T47D (cell line): ENCODE measurements at regions not wholly inside any gene's neighbourhood (a gene's known extent, or its start where the extent isn't known, plus 50 kb on each side); places are given as distances from the start of the nearest gene placed in this dataset.
"Not testable (repeated sequence)": the region's sequence is repeated elsewhere in the genome, so short reads cannot be mapped to it uniquely, and the experiment has no call there.

Source experiments
- DNase-seq, 2 experiments: peaks; one replicate each; pipeline versions ENCODE4 v3.0.0 to v3.0.0-alpha.2; 2011 to 2012; ENCODE audit warnings: low read depth in 1 of 2, low spot score in 1 of 2
- JUND ChIP-seq: IDR thresholded peaks from 2 replicates; pipeline ENCODE4 v1.6.1; 2012; ENCODE audit warnings: low read depth
- in situ Hi-C: cut with HindIII; loops from 2 replicates; pipeline ENCODE4 v1.10.0; 2016; ENCODE audit warnings: low sequenced_read_pairs, low pct_unique_long_range_greater_than_20kb

- DNase-seq = no peak
- in situ Hi-C loops = no loop called here
- no peak for TF ChIP-seq JUND
Observed at GRCh38 chr16:82295290-82296201, 125.5 kb upstream of the MPHOSPH6 start.

DNA sequence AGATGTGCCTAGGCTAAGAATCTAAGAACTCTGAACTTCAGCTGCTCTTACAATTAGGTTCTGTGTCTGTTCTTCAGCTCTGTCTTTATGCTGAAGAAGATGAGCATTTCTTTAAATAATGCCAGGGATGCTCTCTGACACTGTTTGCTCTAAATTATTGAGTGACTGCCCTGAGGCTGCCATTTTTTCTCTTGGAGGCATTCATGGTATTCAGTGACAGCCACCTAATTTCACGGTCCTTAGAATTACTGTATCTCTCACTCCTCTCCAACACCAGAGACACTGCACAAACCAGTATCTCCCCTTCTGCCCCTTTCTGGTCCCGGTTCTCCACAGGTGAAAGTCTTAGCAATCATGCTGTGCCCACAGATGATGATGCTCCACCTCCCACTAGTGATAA is 123.6 kb upstream of the MPHOSPH6 start:
- TF ChIP-seq JUND = no peak
- in situ Hi-C loops = no loop called here
- DNase-seq = no peak

DNA sequence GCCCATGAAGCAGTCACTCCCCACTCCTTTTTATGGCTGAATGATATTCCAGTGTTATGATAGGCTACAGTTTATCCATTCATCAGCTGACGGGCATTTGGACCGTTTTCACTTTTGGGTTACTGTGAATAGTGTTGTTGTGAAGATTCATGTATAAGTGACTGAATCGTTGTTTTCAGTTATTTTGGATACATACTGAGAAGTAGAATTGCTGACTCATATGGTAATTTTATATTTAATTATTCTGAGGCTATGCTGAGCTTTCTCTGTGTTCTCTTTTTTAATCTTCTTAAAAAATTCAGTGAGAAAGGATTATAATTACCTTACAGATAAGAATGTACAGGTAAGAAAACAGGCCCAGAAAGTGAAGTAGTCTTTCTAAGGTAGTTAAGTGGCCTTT is 117.9 kb upstream of the MPHOSPH6 start:
- TF ChIP-seq JUND = no peak
- DNase-seq = no peak
- in situ Hi-C loops = no loop called here

DNA sequence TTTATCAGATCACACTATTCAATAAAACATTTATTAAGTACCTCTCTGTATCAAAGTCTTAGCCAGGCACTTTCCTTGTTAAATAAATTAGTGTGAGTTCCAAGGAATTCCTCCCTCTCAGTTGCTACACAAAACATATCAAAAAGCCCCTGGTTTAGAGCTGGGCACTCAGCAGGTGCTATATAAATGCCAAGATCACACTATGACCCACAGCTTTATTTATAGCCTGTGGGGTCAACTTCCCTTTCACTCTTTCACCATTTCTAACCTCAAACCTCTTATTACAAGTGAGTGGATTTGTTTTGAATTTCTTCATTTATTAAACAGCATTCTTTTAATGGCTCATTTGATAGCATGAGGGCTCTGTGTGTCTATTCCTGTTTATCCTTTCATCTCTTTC is 112.6 kb upstream of the MPHOSPH6 start:
- in situ Hi-C loops = no loop called here
- no peak for DNase-seq
- TF ChIP-seq JUND = no peak

- no peak for TF ChIP-seq JUND
- in situ Hi-C loops = no loop called here
- DNase-seq = peak in 1 of 2 experiments; percentile 17
Observed at GRCh38 chr16:82281544-82281943, 111.5 kb upstream of the MPHOSPH6 start.

- no peak for DNase-seq
- in situ Hi-C loops = no loop called here
- no peak for TF ChIP-seq JUND
Observed at GRCh38 chr16:82280867-82281266, 110.8 kb upstream of the MPHOSPH6 start.

DNA sequence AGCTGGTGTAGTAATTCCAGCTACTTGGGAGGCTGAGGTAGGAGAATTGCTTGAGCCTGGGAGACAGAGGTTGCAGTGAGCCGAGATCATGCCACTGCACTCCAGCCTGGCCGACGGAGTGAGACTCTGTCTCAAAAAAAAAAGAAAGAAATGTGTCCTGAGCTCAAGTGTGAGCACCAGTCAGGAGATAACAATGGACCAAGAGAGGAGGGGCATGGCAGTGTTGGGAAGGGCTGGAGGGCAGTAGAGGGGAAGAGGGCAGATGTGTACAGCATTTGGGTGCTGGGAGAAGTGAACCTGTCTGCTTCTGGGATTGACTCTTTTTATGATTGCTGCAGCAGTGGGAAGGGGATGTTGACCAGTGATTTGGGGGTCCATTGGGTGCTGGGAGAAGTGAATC is 105.3 kb upstream of the MPHOSPH6 start:
- DNase-seq, in situ Hi-C loops: not testable (repeated sequence)

DNA sequence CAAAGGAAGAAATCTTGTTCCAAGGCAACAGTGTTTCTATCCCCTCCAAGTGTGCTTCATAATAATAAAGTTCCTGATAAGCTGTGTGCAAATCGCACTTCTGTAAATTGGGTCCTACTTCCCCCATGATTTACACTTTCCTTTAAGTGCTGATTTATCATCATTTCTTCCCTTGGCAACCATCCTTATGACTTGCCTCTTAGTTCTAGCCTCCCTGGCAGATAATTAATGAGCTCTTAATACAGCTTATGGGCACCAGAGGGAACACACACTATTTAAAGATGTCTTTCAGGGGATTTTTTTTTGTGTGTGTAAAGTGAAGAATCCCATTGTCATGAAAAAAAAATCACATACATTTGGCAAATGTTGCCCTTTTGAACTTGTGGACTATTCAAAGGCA is 101.6 kb upstream of the MPHOSPH6 start:
- no peak for TF ChIP-seq JUND
- DNase-seq = no peak
- in situ Hi-C loops = no loop called here

DNA sequence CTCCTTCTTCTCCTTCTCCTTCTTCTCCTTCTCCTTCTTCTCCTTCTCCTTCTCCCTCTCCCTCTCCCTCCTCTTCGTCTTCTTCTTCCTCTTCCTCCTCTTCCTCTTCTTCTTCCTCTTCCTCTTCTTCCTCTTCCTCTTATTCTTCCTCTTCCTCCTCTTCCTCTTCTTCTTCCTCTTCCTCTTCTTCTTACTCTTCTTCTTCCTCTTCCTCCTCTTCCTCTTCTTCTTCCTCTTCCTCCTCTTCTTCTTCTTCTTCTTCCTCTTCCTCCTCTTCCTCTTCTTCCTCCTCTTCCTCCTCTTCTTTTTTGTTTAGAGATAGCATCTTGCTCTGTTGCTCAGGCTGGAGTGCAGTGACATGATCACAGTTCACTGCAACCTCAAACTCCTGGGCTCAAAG is 97.7 kb upstream of the MPHOSPH6 start:
- in situ Hi-C loops, DNase-seq: not testable (repeated sequence)

DNA sequence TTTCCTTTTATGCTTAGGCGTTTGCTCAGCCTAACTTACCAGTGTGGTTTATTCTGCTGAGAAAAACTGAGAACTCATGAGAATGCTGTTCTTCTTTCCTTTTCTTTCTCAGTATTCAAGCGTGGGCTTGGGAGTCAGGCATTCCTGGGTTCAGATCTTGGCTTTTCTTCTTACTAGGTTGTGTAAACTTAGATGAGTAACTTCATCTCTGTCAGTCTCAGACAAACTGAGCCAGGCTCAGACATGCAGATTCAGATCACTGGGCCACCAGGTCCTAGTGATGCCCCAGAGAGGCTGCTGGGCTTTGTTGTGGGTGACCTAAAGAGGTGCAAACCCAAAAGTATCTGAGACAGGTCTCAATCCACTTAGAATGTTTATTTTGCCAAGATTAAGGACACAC is 95.8 kb upstream of the MPHOSPH6 start:
- in situ Hi-C loops = no loop called here
- no peak for DNase-seq
- no peak for TF ChIP-seq JUND

GRCh38 chr16:82264756-82265155 is 94.7 kb upstream of the MPHOSPH6 start:
- TF ChIP-seq JUND = no peak
- no peak for DNase-seq
- in situ Hi-C loops = no loop called here

DNA sequence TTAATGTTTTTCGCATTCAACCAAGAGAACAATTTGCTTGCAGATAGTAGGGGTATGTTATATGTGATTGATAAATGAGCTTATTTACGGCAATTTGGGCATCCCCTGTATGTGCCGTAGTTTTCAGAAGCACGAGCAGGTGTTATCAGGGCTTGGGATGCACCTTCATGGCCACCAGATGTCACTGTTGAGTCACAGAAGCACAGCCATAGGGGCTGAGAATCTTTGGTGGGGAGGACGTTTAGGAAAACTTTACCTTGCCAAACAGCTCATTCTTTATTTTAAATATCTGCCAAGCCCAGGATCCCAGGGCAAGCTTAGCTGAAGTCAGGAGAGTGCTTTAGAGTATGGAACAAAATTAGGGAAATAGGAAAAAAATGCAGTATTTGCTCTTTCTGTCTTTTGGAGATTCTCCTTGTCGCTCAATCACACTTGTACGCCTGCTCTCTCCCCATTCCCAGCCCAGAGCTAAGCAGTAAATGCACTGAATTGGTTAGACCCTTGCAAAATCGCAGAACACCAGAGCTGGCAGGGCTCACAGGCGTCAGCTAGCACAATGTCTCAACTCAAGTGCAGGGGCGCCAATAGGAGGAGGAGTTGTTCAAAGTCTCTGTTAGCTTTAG is 93.6 kb upstream of the MPHOSPH6 start:
- TF ChIP-seq JUND = no peak
- in situ Hi-C loops = no loop called here
- peak; percentile 56 to 84 for DNase-seq

DNA sequence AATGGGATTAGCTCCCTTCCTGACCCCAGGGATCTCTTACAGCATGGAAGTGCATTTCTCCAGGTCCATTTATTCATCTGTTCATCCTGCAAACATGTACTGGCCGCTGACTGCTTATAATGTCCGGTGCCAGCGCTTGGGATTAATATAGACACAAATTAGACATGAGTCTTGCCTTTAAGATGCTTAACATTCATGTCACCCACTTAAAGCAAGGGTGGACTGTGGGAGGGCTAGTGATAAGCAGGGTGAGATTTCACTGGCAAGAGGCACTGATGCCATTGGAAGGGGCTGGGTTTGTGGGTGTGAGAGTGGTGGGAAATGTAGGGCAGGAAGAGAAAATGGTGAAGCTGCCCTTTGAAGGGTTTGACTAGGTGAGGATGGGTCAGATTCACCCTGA is 92.2 kb upstream of the MPHOSPH6 start:
- DNase-seq = no peak
- in situ Hi-C loops = no loop called here
- no peak for TF ChIP-seq JUND

- DNase-seq = no peak
- TF ChIP-seq JUND = no peak
- in situ Hi-C loops = no loop called here
Observed at GRCh38 chr16:82260212-82260795, 90.3 kb upstream of the MPHOSPH6 start.
